TTC549 (cell line): ENCODE measurements at regions not wholly inside any gene's neighbourhood (a gene's known extent, or its start where the extent isn't known, plus 50 kb on each side); places are given as distances from the start of the nearest gene placed in this dataset.
A peak's percentile ranks its signal among the peaks of the same experiment; 100 is the strongest.
"Not testable (repeated sequence)": the region's sequence is repeated elsewhere in the genome, so short reads cannot be mapped to it uniquely, and the experiment has no call there.

Experiments used
- FAIRE-seq: peaks from 2 replicates; lab custom pipeline; 2012; peaks lifted over from hg19 to GRCh38; lab: Jason Lieb, UNC

DNA sequence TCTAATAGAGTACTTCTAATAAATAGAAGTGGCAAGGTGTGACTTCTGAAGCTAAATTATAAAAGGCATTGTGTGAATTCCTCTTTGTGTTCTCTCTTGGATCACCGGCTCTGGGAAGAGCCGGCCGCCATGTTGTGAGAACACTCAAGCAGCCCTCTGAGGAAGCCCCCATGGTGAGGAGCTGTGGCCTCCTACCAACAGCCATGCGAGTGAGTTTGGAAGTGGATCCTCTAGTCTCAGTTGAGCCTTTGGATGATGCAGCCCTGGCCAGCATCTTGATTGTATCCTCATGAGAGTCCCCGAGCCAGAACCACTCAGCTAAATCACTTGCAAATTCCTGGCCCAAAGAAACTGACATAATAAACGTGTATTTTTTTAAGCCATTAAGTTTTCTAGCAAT, 94.5 kb upstream of the CARD11 start:
- FAIRE-seq, result no peak

DNA sequence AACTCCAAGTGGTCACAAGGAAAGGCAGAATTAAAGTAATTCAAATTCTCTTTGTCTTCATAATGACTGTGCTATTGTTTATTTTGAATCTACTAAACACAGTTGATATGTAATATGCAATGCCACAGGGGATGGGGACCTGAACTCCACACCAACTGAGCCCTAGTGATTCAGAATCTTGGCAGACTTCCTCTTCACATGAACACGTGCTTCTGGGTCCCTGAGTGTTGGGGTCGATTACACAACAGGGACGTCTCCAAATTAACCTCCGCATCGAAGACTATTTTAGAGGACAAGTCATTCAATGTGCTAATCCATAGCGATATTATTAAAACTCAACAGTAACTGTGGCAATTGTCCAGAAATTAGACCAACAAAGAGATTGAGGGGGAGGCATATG, 95.3 kb upstream of the CARD11 start:
- FAIRE-seq, result no peak

DNA sequence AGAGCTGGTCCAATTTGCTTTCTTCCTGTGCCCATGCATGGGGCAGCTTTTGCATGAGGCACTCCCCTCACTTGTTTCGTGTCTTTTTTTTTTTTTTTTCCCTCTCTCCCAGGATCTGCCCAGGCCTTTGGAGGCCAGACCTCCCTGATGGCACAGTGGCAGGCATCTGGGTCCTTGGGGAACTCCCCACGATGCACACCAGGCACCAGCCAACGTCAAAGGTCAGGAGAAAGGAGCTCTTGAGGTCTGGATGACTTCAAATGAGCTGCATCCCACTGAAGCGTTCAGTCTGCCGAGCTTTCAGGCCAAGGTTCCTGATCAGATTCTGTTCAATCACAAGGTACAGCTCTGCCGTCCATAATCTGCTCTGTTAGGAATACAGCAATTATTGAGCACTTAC, 97.2 kb upstream of the CARD11 start:
- FAIRE-seq, result no peak

DNA sequence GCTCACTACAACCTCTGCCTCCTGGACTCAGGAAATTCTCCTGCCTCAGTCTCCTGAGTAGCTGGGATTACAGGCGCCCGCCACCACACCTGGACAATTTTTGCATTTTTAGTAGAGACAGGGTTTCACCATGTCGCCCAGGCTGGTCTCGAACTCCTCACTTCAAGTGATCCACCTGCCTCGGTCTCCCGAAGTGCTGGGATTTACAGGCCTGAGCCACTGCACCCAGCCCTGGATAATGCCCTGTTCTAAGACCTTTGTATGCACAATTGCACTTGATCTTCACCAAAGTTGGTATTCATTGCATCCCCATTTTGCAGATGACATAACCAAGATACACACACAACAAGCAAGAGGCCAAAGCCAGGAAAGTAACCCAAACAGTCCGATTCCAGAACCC, 97.7 kb upstream of the CARD11 start:
- no peak for FAIRE-seq

DNA sequence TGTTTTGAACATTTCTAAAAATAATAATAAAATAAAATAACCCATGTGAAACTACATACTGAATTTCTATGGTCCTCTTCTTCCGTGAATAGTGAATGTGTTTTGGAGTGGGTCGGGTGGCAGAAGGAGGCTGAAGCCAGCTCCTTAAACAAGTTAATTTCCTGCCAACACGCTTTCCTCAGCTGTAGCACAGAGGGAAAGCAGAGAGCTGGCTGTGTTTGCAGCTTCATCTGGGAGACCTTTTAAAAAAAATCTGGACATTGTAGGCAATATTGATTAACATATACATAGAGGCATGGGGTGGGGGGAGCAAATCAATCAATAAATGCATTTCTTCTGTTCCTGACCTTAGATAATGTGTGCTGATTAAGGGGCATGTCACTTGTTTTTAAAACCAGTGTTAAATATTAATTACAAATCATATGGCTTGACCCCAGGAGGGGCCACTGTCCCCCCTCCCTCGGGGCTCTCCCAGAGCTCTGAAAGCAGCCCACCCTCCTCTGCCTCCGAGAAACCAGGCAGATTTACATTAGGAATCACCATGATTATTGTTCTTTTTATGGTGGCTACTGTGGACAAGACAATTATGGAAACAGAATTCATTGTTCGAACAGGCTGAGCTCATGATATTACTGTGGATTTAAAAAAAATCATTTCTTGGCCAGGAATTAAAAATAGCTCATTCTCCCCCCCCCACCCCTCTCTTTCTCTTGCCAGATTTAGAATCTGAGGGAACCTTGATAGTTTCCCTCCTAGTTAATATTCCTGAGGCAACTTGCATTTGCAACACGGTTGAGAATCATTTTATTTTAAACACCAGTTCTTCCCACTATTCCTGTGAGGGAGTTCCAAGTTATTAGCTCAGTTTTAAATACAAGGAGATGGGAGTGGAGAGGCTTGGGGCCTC, 100.5 kb upstream of the CARD11 start:
- no peak for FAIRE-seq

DNA sequence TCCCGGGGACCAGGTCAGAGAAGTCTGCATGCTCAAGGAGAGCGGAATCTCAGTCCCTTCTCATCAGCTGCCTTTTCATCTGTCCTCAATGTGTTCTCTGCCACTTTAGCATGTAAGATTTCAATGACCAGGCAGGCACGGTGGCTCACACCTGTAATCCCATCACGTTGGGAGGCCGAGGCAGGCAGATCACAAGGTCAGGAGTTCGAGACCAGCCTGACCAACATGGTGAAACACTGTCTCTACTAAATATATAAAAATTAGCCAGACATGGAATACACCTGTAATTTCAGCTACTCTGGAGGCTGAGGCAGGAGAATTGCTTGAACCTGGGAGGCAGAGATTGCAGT, 101.1 kb upstream of the CARD11 start:
- FAIRE-seq, result not testable (repeated sequence)

DNA sequence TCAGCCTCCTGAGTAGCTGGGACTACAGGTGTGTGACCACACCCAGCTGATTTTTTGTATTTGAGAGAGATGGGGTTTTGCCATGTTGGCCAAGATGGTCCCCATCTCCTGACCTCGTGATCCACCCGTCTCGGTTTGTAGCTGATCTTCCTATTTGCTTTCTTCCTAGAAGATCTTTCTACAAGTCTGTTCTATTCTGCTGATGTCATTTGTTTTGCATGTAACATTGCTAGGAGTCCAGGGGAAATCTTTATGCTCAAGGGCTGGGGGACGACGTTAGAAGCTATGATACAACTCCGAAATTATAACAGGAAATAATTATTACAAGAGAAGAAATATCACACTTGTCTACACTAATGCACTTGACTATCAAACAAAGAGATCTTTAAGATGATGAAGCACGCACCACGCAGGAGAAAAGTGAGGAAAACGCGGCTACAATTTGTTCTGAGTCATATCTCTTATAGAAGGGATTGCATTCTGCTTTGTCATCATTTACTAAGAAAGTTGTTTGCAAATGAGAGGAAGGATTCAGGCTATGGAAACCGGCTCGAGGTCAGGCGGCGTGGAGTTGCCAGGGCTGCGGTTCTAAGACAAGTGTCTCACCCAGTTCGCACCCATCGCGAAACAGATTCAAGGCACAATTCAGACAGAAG, 103.0 kb upstream of the CARD11 start:
- no peak for FAIRE-seq

DNA sequence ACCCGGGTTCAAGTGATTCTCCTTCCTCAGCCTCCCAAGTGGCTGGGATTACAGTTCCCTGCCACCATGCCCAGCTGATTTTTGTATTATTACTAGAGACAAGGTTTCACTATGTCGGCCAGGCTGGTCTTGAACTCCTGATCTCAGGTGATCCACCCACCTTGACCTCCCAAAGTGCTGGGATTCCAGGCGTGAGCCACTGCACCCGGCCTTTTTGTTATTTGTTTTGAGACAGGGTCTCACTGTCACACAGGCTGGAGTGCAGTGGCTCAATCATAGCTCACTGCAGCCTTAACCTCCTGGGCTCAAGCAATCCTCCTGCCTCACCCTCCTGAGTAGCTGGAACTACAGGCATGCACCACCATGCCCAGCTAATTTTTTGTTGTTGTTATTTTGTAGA, 104.8 kb upstream of the CARD11 start:
- not testable (repeated sequence) for FAIRE-seq

DNA sequence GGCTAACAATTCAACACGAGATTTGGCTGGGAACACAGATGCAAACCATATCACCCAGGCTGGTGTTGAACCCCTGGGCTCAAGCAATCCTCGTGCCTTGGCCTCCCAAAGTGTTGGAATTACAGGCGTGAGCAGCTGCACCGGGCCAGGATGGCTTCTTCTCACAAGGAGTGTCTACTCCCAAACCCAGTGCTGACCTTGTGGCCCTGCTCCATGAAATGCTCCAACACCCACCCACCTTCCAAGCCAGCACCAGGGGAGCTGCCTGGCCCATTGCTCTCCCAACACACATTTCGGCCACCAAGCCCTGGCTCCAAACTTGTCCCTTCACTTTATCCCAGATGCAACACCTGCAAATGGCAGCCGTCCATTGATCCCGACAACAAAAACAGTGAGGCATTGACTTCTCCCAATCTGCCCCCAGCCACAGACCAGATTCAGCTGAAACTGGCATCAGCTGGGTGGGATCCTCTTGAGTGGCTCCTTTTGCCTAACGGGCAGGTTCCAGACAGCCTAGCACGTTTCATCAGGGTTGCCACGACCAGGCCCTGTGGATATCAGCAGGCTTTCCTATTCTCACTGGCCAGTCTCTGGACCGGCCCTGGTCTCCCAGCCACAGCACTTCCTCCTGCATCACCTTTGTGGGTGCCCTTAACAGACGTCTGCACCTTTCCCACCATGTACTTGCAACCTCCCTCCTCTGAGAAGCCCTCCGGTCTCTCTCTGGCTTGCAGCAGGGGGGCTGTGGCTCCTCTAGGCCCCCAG, 105.7 kb upstream of the CARD11 start:
- FAIRE-seq, result no peak

DNA sequence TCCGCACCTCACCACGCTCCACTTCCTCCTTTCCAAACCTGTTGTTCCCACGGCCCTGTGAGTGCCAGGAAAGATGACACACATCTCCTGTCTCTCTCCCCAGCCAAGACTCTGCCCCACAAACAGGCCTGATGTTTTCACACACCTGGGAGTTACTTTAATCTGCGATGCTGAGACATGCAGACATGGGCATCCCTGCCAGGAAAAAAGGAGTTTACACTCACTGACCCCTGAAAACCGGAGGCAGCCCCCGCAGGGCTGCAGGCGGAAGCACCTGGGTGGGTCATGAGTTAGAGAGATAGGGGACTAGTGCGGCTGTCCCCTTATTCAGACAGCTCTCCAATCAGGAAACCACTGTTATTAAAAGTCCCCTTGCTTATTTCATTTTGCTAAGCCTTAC, 106.4 kb upstream of the CARD11 start:
- FAIRE-seq, result no peak

DNA sequence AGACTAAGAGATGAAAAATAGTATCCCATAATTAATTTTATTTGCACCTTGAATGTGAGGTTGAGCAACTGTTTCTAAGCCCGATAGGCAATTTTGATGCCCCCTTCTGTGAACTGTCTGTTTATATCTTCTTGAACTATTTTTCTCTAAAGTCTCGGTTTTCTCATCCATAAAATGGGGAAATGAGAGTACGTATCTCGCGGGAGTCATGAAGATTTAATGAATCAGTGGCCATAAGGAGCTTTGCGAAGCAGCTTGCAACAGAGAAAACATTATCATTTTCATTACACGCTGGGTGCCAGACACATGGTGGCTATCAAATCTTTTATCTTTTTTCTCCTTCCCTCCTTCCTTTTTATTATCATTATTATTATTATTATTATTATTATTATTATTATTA, 108.1 kb upstream of the CARD11 start:
- no peak for FAIRE-seq

DNA sequence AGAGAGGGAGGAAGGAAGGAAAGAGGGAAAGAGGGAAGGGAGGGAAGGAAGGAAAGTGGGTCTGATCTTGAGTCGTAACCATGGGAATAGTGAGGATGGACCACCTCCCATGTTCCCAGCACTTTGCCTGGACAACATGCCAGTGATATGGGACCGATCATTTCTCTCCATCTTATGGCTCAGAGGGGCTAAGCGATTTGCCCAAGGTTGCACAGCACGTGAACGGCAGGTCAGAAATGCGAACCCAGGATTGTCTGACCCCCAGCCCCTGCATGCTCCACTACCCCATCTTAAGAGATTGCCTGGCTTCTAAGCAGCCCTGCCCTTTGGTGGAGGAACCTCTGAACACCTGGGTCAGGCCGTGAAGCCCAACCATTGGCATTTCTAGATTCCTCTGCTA, 109.0 kb upstream of the CARD11 start:
- FAIRE-seq, result no peak

DNA sequence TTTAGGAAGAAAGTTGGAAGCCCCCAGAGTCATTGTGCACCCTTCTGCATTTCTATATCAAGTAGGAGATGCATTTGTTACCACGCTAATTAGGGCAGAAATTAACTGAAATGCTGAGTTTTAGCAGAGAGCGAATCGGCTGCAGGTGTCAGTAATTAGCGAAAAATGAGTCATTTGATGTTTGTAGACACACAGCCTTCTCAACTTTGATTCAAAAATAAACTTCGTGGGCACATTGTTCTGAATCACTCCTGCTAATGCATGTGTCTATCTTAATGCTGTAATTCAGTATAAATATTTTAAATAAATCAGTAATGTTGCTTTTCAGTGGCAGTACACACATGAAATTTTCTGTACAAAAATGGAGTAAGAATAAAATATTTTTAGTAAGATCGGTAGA, 109.5 kb upstream of the CARD11 start:
- no peak for FAIRE-seq

DNA sequence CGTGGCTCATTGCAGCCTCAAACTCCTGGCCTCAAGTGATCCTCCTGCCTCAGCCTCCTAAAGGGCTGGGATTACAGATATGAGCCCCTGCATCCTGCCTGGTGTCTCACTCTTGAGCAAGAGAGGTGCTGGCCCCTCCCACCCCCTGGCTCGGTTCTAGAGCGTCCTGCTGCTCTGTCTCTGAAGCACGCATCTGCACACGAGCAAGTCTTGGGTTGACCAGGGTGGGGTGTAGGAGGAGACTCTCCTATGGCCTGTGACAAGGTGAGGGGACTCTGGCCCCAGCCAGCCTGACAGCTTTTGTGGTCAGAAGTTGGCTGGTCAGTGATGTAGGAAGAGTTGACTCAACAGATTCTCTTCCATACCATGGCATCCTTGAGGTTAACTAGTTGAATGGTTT, 110.7 kb upstream of the CARD11 start:
- no peak for FAIRE-seq

DNA sequence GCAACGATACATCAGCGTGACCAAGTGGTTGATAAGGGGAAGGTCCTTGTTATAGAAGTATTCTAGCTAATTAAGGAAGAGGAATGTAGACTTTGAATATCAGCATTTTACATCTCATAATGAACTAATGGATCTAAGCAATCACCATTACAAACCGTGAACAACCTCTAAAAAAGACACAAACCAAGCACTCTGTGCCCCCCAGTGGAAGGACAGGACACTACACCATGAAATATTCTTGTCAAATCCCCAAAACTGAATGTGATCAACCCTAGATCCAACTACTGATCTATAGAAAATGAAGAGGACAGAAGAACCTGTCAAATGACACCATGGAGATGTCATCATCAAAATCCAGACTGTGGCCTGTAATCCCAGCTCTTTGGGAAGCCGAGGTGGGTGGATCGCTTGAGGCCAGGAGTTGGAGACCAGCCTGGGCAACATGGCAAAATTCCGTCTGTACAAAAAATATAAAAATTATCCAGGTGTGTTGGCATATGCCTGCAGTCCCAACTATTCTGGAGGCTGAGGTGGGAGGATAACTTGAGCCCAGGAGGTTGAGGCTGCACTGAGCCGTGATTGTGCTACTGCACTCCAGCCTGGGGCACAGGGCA, 111.3 kb upstream of the CARD11 start:
- FAIRE-seq, result peak; percentile 56

DNA sequence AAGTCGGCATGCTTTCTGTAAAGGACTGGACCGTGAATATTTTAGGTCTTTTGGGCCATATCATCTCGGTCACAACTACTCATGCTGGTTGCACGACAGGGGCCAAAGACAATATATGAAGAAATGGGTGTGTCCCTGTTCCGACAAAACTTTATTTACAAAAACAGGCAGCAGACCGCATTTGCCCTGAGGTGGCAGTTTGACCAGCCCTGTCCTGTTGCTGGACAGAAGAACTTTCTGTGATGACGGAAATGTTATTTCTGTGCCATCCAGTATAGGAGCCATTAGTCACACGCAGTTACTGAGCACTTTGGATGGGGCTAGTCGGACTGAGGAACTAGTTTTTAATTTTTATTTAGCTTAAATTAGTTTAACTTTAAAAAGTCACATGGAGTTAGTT, 112.8 kb upstream of the CARD11 start:
- FAIRE-seq, result no peak

DNA sequence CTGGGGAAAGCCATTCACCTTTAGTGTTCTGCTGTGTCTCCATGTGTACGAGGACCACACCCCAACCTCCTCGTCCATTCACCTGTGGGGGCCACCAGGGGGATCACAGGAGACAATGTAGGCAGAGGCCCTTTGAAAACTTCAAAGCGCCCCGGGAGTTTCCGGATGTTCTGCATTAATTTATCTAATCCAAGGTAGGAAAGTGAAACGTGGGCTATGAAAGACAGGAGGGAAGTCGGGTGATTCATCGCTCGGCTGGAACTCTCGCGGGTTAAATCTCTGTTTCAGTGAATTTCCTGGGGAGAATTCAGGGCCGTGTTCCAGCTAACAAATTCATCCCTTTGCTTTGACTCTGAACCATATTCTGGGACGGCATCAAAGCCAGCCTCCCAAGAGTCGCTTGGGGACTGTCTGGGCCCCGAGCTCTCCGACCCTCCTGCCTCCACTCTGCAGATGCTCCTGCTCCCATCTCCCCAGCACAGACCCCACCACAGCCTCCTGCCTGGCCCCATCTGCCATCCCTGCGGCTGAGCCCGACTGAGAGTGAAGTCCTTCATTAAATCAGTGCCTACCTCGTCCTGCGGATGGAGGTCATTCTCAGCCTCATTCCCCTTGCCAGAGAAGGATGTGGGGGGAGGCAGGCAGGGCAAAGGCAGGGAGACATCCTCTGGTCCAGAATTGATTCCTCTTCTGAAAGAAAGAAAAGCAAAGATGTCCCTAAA, 114.1 kb upstream of the CARD11 start:
- FAIRE-seq, result no peak

DNA sequence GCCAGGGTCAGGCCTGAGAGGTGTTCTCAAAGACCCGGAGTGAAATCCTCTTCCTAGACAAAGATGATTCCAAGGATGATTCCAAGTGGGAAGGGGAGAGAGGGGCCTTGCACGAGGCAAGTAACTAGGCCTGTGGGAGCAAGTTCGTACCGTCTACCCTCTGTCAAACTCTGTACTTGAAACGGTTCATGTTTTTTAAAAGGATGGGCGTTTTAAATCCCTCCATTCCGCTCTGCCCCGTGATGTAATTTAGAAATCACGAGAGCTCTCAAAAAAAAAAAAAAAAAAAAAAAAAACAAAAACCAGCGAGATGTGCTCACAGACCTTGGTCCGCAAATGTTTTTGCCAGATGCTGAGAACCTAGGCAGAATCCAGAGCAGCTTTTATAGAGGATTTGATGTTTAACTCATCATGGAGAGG, 114.7 kb upstream of the CARD11 start:
- FAIRE-seq, result no peak

DNA sequence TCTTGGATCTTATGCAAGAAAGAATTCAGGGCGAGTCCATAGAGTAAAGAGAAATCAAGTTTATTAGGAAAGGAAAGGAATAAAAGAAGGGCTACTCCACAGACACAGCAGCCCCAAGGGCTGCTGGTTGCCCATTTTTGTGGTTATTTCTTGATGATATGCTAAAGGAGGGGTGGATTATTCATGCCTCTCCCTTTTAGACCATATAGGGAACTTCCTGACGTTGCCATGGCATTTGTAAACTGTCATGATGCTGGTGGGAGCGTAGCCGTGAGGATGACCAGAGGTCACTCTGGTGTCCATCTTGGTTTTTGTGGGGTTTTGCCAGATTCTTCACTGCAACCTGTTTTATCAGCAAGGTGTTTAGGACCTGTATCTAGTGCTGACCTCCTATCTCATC, 115.4 kb upstream of the CARD11 start:
- no peak for FAIRE-seq

DNA sequence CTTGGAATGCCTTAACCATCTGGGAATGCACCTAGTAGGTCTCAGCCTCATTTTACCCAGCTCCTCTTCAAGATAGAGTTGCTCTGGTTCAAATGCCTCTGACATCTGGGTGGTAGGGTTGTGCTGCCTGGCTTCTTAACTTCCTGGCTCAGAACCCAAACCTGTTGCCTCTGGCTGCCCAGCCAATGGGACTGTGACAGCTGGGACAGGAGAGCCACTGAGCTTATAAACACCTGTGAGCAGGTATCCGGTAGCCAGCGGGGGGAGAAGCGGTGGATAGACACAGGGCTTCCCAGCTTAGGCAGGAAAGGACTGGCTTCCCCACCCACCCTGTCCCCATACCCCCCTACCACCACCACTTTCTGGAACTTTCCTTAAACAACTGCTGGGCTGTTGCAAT, 115.8 kb upstream of the CARD11 start:
- no peak for FAIRE-seq

DNA sequence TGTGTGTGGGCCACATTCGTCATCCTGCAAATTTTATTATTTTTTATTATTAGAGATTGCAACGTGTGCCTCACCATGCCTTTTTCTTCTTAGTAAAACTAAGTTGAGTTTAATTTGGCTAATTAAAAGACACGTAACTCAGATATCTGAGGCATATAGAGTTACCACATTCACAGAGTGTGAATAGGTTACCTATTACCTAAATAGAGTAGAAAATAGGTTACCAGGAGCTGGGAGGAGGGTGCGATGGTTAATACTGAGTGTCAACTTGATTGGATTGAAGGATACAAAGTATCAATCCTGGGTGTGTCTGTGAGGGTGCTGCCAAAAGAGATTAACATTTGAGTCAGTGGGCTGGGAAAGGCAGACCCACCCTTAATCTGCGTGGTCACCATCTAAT, 116.3 kb upstream of the CARD11 start:
- not testable (repeated sequence) for FAIRE-seq

DNA sequence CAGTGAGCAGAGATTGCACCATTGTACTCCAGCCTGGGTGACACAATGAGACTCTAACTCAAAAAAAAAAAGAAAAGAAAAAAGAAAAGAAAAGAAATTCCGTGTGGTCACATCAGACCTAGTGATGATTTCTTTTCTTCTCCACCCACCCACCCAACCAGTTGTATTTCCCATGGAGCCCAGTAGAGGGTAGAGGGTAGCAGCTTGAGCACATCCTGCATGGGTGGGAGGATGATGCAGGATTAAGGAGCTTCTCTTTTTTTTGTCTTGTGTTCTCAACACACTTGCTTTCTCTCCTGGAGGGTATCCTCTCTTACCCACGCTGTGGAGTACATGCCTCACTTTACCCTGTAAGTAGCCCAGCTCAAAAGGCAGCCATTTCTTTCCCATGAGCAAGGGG, 118.6 kb upstream of the CARD11 start:
- FAIRE-seq, result no peak
